ENCODE measurements at regions not wholly inside any gene's neighbourhood (a gene's known extent, or its start where the extent isn't known, plus 50 kb on each side); places are given as distances from the start of the nearest gene placed in this dataset.

- H3K4me1 Mint-ChIP-seq (ENCODE audit: low read depth), result no peaks in the 10 kb centered on the region
- no peak overlapping the region for H3K4me3 Mint-ChIP-seq
- no peaks in the 10 kb centered on the region for H3K27me3 Mint-ChIP-seq
- no peaks in the 10 kb centered on the region for H3K9me3 ChIP-seq (ENCODE audit: control insufficient read depth in 1 of 2, insufficient read depth in 1 of 2, low read length in 2 of 2)
- no peak overlapping the region for H3K27ac ChIP-seq (ENCODE audit: low read depth in 1 of 2, low read length in 2 of 2)
- CTCF ChIA-PET, result no interaction called here
- H3K4me1 ChIP-seq (ENCODE audit: insufficient read depth, low read length), result no peaks in the 10 kb centered on the region
- H3K9me3 Mint-ChIP-seq, result no peaks in the 10 kb centered on the region
- POLR2A ChIA-PET, result no interaction called here
- no peak overlapping the region for H3K27ac Mint-ChIP-seq
- TF ChIP-seq, protein P1, sequence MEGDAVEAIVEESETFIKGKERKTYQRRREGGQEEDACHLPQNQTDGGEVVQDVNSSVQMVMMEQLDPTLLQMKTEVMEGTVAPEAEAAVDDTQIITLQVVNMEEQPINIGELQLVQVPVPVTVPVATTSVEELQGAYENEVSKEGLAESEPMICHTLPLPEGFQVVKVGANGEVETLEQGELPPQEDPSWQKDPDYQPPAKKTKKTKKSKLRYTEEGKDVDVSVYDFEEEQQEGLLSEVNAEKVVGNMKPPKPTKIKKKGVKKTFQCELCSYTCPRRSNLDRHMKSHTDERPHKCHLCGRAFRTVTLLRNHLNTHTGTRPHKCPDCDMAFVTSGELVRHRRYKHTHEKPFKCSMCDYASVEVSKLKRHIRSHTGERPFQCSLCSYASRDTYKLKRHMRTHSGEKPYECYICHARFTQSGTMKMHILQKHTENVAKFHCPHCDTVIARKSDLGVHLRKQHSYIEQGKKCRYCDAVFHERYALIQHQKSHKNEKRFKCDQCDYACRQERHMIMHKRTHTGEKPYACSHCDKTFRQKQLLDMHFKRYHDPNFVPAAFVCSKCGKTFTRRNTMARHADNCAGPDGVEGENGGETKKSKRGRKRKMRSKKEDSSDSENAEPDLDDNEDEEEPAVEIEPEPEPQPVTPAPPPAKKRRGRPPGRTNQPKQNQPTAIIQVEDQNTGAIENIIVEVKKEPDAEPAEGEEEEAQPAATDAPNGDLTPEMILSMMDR (IDR thresholded peaks at IDR 0.05), result no peak
- ATAC-seq (ENCODE audit: poor library complexity), result no peak
- H3K4me3 ChIP-seq (ENCODE audit: low read length), result no peak overlapping the region
- H3K36me3 ChIP-seq (ENCODE audit: insufficient read depth, low read length), result no peaks in the 10 kb centered on the region
- H3K36me3 Mint-ChIP-seq (ENCODE audit: low read depth), result no peaks in the 10 kb centered on the region
- intact Hi-C loops (cut with DNase I, micrococcal nuclease), result no loop called here
- no peaks in the 10 kb centered on the region for H3K27me3 ChIP-seq (ENCODE audit: control insufficient read depth in 1 of 2, insufficient read depth in 2 of 2, low read length in 2 of 2)
- DNase-seq, result no peak
Measured at GRCh38 chr2:236706803-236707202, 137.2 kb downstream of the ACKR3 start.

GRCh38 chr2:236711440-236711839, 141.8 kb downstream of the ACKR3 start:
- DNase-seq (peak in 3 of 14 experiments; percentile 19 to 38 (median 24)), ATAC-seq (ENCODE audit: poor library complexity) (no peak)
- Mint-ChIP-seq H3K27ac (no peak overlapping the region), H3K4me3 (no peak overlapping the region), H3K9me3 (no peaks in the 10 kb centered on the region), H3K4me1 (ENCODE audit: low read depth) (no peaks in the 10 kb centered on the region), H3K36me3 (ENCODE audit: low read depth) (no peaks in the 10 kb centered on the region), H3K27me3 (peaks cover 22% of the 10 kb centered on the region)
- Histone ChIP-seq H3K36me3 (ENCODE audit: insufficient read depth, low read length) (no peaks in the 10 kb centered on the region), H3K4me3 (ENCODE audit: low read length) (no peak overlapping the region), H3K9me3 (ENCODE audit: control insufficient read depth in 1 of 2, insufficient read depth in 1 of 2, low read length in 2 of 2) (no peaks in the 10 kb centered on the region), H3K4me1 (ENCODE audit: insufficient read depth, low read length) (no peaks in the 10 kb centered on the region), H3K27ac (ENCODE audit: low read depth in 1 of 2, low read length in 2 of 2) (no peak overlapping the region), H3K27me3 (ENCODE audit: control insufficient read depth in 1 of 2, insufficient read depth in 2 of 2, low read length in 2 of 2) (peaks cover 7 to 10% of the 10 kb centered on the region in 2 experiments)
- POLR2A ChIA-PET, result no interaction called here
- TF ChIP-seq, protein P1 (IDR thresholded peaks at IDR 0.05), result no peak
- intact Hi-C loops (cut with DNase I, micrococcal nuclease), result no loop called here
- CTCF ChIA-PET, result no interaction called here

DNA sequence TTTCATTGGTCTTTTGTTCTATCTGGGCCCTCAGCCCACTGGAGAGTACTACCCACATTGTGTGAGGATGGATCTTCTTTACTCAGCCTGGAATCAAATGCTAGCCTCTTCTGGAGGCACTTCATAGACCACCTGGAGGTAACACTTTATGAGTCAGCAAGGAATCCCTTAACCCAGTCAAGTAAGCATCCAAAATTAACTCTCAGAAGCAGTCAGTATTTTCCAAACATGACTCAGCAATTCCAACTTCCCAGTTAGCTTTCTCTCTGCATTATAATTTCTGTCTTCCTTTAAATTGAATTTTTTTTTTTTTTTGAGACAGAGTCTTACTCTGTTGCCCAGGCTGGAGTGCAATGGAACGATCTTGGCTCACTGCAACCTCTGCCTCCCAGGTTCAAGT, 142.7 kb downstream of the ACKR3 start:
- Mint-ChIP-seq H3K27ac (no peak overlapping the region), H3K4me3 (no peak overlapping the region), H3K36me3 (ENCODE audit: low read depth) (no peaks in the 10 kb centered on the region), H3K9me3 (no peaks in the 10 kb centered on the region), H3K4me1 (ENCODE audit: low read depth) (no peaks in the 10 kb centered on the region), H3K27me3 (peaks cover 30% of the 10 kb centered on the region)
- Histone ChIP-seq H3K27me3 (ENCODE audit: control insufficient read depth in 1 of 2, insufficient read depth in 2 of 2, low read length in 2 of 2) (peaks cover 7 to 10% of the 10 kb centered on the region in 2 experiments), H3K27ac (ENCODE audit: low read depth in 1 of 2, low read length in 2 of 2) (no peak overlapping the region), H3K36me3 (ENCODE audit: insufficient read depth, low read length) (no peaks in the 10 kb centered on the region), H3K4me3 (ENCODE audit: low read length) (no peak overlapping the region), H3K4me1 (ENCODE audit: insufficient read depth, low read length) (no peaks in the 10 kb centered on the region), H3K9me3 (ENCODE audit: control insufficient read depth in 1 of 2, insufficient read depth in 1 of 2, low read length in 2 of 2) (no peaks in the 10 kb centered on the region)
- TF ChIP-seq, protein P1 (IDR thresholded peaks at IDR 0.05), result no peak
- CTCF ChIA-PET, result no interaction called here
- intact Hi-C loops (cut with DNase I, micrococcal nuclease), result no loop called here
- POLR2A ChIA-PET, result no interaction called here
- DNase-seq (no peak), ATAC-seq (ENCODE audit: poor library complexity) (no peak)

Measured in CD4-positive, alpha-beta T cell (primary cell).